GM12878 (cell line): ENCODE measurements at regions not wholly inside any gene's neighbourhood (a gene's known extent, or its start where the extent isn't known, plus 50 kb on each side); places are given as distances from the start of the nearest gene placed in this dataset.

Experiments used
- ATAC-seq: fragments of 200-7000 bp; cut with Tn5 transposase; 3 replicates; pipeline ENCODE4 v1.9.1; 2020; ENCODE audit warnings: mild to moderate bottlenecking, moderate library complexity
- BruUV-seq: library from RNA; stranded (reverse); fragments of 400-500 nt; replicated peaks from 2 replicates; lab custom pipeline; 2021; lab: Mats Ljungman, UMichigan
- CTCF ChIA-PET: fragments of 300-600 bp; sonication (Branson Sonifier 250); formaldehyde crosslinking; extraction: SDS; loops from one replicate; lab custom pipeline; 2021; ENCODE audit warnings: inconsistent platforms; lab: Yijun Ruan, JAX
- POLR2A ChIA-PET: fragments of 350-600 bp; formaldehyde crosslinking; extraction: SDS; loops from one replicate; lab custom pipeline; 2021; ENCODE audit warnings: inconsistent platforms; lab: Charles Lee
- RAD21 ChIA-PET: fragments of 300-600 bp; sonication (Branson Sonifier 250); formaldehyde crosslinking; loops from one replicate; lab custom pipeline; 2023; ENCODE audit warnings: antibody characterized with exemption; ENCODE audit not compliant: unreplicated experiment; lab: Charles Lee
- SMC1A ChIA-PET: fragments of 300-600 bp; sonication (Branson Sonifier 250); formaldehyde crosslinking; loops from one replicate; lab custom pipeline; 2023; ENCODE audit not compliant: unreplicated experiment, uncharacterized antibody; lab: Charles Lee
- DNase-seq: peaks from one replicate; pipeline ENCODE4 v3.0.0-alpha.2; 2011; ENCODE audit warnings: low read depth, low spot score
- FAIRE-seq: peaks from 3 replicates; lab custom pipeline; 2011; peaks lifted over from hg19 to GRCh38; lab: Jason Lieb, UNC
- H2AFZ ChIP-seq: 2 replicates; pipeline ENCODE4 v1.6.0; 2011; ENCODE audit warnings: low read depth, low read length, control low read depth; ENCODE audit not compliant: control insufficient read depth
- H3K27ac ChIP-seq: 2 replicates; pipeline ENCODE4 v1.5.1; 2011; ENCODE audit warnings: control low read depth; ENCODE audit not compliant: control insufficient read depth, insufficient read depth
- H3K27me3 ChIP-seq, 2 experiments: replicated peaks in 1 of 2; 2 replicates each; pipeline versions ENCODE4 v1.6.0 to v1.6.1; 2011; ENCODE audit warnings: low read length in 1 of 2; ENCODE audit not compliant: control insufficient read depth in 2 of 2, insufficient read depth in 2 of 2
- H3K36me3 ChIP-seq, 2 experiments: 2 replicates each; pipeline ENCODE4 v1.5.1; 2011; ENCODE audit warnings: low read length in 1 of 2; ENCODE audit not compliant: control insufficient read depth in 2 of 2, insufficient read depth in 2 of 2
- H3K4me1 ChIP-seq: 2 replicates; pipeline ENCODE4 v1.6.1; 2011; ENCODE audit warnings: mild to moderate bottlenecking, low read length, moderate library complexity, mixed read lengths; ENCODE audit not compliant: control insufficient read depth, insufficient read depth
- H3K4me2 ChIP-seq: 2 replicates; pipeline ENCODE4 v1.6.0; 2011; ENCODE audit warnings: control low read depth; ENCODE audit not compliant: control insufficient read depth, insufficient read depth
- H3K4me3 ChIP-seq: fragments of 200-600 bp; sonication (generic); 2 replicates; pipeline ENCODE4 v1.5.1; 2016
- H3K79me2 ChIP-seq: 2 replicates; pipeline ENCODE4 v1.6.0; 2011; ENCODE audit warnings: low read length; ENCODE audit not compliant: control insufficient read depth, insufficient read depth
- H3K9ac ChIP-seq: 2 replicates; pipeline ENCODE4 v1.8.0; 2011; ENCODE audit warnings: low read length, control low read depth, mixed read lengths; ENCODE audit not compliant: control insufficient read depth, insufficient read depth
- H3K9me3 ChIP-seq: replicated peaks from 3 replicates; pipeline ENCODE4 v1.5.1; 2011; ENCODE audit warnings: mild to moderate bottlenecking, low read length; ENCODE audit not compliant: control insufficient read depth, insufficient read depth
- H4K20me1 ChIP-seq: 2 replicates; pipeline ENCODE4 v1.6.0; 2011; ENCODE audit not compliant: control insufficient read depth, insufficient read depth
- BCL11A ChIP-seq: IDR thresholded peaks from 2 replicates; pipeline ENCODE4 v1.6.1; 2011; ENCODE audit warnings: low read depth, low read length
- CEBPB ChIP-seq, 2 experiments: fragments of 150-350 bp in 1 of 2; IDR thresholded peaks; 2 replicates each; pipeline ENCODE4 v1.6.1; 2012 to 2014; ENCODE audit warnings: low read depth in 2 of 2, low read length in 2 of 2, borderline replicate concordance in 1 of 2, inconsistent platforms in 1 of 2
- EGR1 ChIP-seq, 2 experiments: IDR thresholded peaks; 1 replicate in 1 of 2; 2 replicates in 1 of 2; pipeline ENCODE4 v1.6.1; 2011 to 2012; ENCODE audit warnings: low read depth in 2 of 2, low read length in 2 of 2, borderline replicate concordance in 1 of 2, mild to moderate bottlenecking in 1 of 2, moderate library complexity in 1 of 2
- ETV6 ChIP-seq, 2 experiments: fragments of 450-650 bp in 1 of 2; IDR thresholded peaks in 1 of 2; conservative IDR thresholded peaks in 1 of 2; 2 replicates each; pipeline ENCODE4 v1.6.1; 2014; ENCODE audit warnings: antibody characterized with exemption in 1 of 2, borderline replicate concordance in 1 of 2, low read depth in 1 of 2, mild to moderate bottlenecking in 1 of 2, moderate library complexity in 1 of 2
- EZH2 ChIP-seq: IDR thresholded peaks from 2 replicates; pipeline ENCODE4 v1.6.1; 2012; ENCODE audit warnings: low read depth, mild to moderate bottlenecking, control low read depth, inconsistent platforms, low read length, borderline replicate concordance; ENCODE audit not compliant: control insufficient read depth
- POLR2AphosphoS2 ChIP-seq: IDR thresholded peaks from 2 replicates; pipeline ENCODE4 v1.6.1; 2011; ENCODE audit warnings: low read depth, mild to moderate bottlenecking, low read length, improper control_type of control experiment, moderate library complexity
- RBBP5 ChIP-seq: fragments of 200-600 bp; sonication (generic); conservative IDR thresholded peaks from 2 replicates; pipeline ENCODE4 v1.6.1; 2016
- RCOR1 ChIP-seq: conservative IDR thresholded peaks from 2 replicates; pipeline ENCODE4 v1.6.1; 2012; ENCODE audit warnings: low read depth, low read length, improper control_type of control experiment
- SPI1 ChIP-seq: IDR thresholded peaks from 2 replicates; pipeline ENCODE4 v1.6.1; 2011; ENCODE audit warnings: low read depth, mild to moderate bottlenecking, low read length, moderate library complexity, borderline replicate concordance; ENCODE audit not compliant: insufficient read depth
- SREBF1 ChIP-seq: IDR thresholded peaks from 2 replicates; pipeline ENCODE4 v1.6.1; 2012; ENCODE audit warnings: mild to moderate bottlenecking, low read length
- ZNF207 ChIP-seq: fragments of 450-650 bp; IDR thresholded peaks from 2 replicates; pipeline ENCODE4 v1.6.1; 2014; ENCODE audit warnings: antibody characterized with exemption, mild to moderate bottlenecking, borderline replicate concordance
- ZNF217 ChIP-seq: fragments of 450-650 bp; IDR thresholded peaks from 2 replicates; pipeline ENCODE4 v1.6.1; 2017; ENCODE audit warnings: antibody characterized with exemption, mild to moderate bottlenecking
- WGBS: methylation state at CpG from one replicate; pipeline ENCODE4 v1.1.6; 2016; ENCODE audit warnings: low lambda C conversion rate; ENCODE audit not compliant: insufficient replicate concordance, insufficient coverage; ENCODE audit errors: missing lambda C conversion rate; 5-methylcytosine and 5-hydroxymethylcytosine counted together
- in situ Hi-C: fragments of 300-500 bp; cut with MboI; formaldehyde crosslinking; loops from 9 replicates; pipeline ENCODE4 v1.14.3; 2018; ENCODE audit warnings: mixed read lengths
- intact Hi-C: fragments of 100-400 bp; cut with micrococcal nuclease; formaldehyde crosslinking; loops from one replicate; pipeline ENCODE4 v1.14.2; 2022; ENCODE audit not compliant: unreplicated experiment
- TF ChIP-seq, protein P1 (sequence below): fragments of 450-650 bp; IDR thresholded peaks from 2 replicates; pipeline ENCODE4 v1.6.1; 2016; ENCODE audit warnings: mild to moderate bottlenecking
- TF ChIP-seq, protein P2 (sequence below): IDR thresholded peaks from 2 replicates; pipeline ENCODE4 v1.6.1; 2012; ENCODE audit warnings: low read depth, low read length, improper control_type of control experiment
- TF ChIP-seq, protein P3 (sequence below): fragments of 450-650 bp; conservative IDR thresholded peaks from 2 replicates; pipeline ENCODE4 v1.6.1; 2017; ENCODE audit warnings: mild to moderate bottlenecking, moderate library complexity
- TF ChIP-seq, protein P4 (sequence below): fragments of 450-650 bp; IDR thresholded peaks from 2 replicates; pipeline ENCODE4 v1.6.1; 2017; ENCODE audit warnings: mild to moderate bottlenecking, moderate library complexity

DNA sequence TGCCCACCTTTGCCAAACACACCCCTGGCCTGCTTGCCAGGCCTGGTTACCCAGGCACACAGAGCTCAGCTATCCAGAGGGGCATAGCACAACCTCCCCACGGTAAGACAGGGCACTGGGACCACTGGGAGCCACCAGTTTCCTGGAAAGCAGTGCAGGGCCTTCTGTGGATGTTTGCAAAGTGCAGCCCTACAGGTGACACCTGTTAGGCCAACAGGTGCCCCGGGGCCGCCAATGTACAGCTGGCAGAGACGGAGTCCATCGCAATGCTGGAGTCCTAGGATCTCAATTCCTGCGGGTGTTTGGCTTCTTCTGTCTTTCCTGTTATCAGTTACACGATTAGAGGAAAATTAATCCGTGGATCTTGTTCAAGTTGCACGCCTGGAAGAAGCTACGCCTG, 94.9 kb downstream of the NPTX2 start:
- ChIA-PET CTCF (interaction anchor here (1.5 kb wide), 1 partner anchor 34 kb away, joined by 3 read pairs; no protein-coding TSS in a partner anchor), RAD21 (no interaction called here), POLR2A (no interaction called here), SMC1A (interaction anchor here (0.8 kb wide), 1 partner anchor 674 kb away, joined by 3 read pairs; no protein-coding TSS in a partner anchor)
- ATAC-seq (no peak), DNase-seq (no peak), FAIRE-seq (no peak)
- H3K27me3 ChIP-seq = no peaks in the 10 kb centered on the region
- H3K9ac ChIP-seq = no peak overlapping the region
- intact Hi-C loops (no loop called here), in situ Hi-C loops (no loop called here)
- H3K4me1 ChIP-seq = no peaks in the 10 kb centered on the region
- no peak overlapping the region for H2AFZ ChIP-seq
- H3K9me3 ChIP-seq = no peaks in the 10 kb centered on the region; the same call in 2 of the 3 replicates
- no peaks in the 10 kb centered on the region for H3K79me2 ChIP-seq
- no peak overlapping the region for H3K27ac ChIP-seq
- no peaks in the 10 kb centered on the region for H4K20me1 ChIP-seq
- H3K4me3 ChIP-seq = no peak overlapping the region
- no peaks in the 10 kb centered on the region for H3K36me3 ChIP-seq
- BruUV-seq = no TSS peak
- no peak overlapping the region for H3K4me2 ChIP-seq
- WGBS = 36% methylated on average over 10 of the region's 10 CpGs
- TF ChIP-seq RBBP5 (no peak), RCOR1 (no peak), BCL11A (no peak), POLR2AphosphoS2 (no peak), CEBPB (IDR thresholded peaks at IDR 0.05; ENCODE audit: borderline replicate concordance in 1 of 2, low read depth in 2 of 2, low read length in 2 of 2) (no peak), ZNF207 (no peak), ZNF217 (no peak), SPI1 (no peak), EGR1 (IDR thresholded peaks at IDR 0.05; ENCODE audit: borderline replicate concordance in 1 of 2, low read depth in 2 of 2, low read length in 2 of 2) (no peak), ETV6 (conservative IDR thresholded peaks at IDR 0.05 in 1 of 2, IDR thresholded peaks at IDR 0.05 in 1 of 2; ENCODE audit: borderline replicate concordance in 1 of 2, low read depth in 1 of 2) (no peak), EZH2 (no peak), SREBF1 (no peak)
- TF ChIP-seq, protein P1, sequence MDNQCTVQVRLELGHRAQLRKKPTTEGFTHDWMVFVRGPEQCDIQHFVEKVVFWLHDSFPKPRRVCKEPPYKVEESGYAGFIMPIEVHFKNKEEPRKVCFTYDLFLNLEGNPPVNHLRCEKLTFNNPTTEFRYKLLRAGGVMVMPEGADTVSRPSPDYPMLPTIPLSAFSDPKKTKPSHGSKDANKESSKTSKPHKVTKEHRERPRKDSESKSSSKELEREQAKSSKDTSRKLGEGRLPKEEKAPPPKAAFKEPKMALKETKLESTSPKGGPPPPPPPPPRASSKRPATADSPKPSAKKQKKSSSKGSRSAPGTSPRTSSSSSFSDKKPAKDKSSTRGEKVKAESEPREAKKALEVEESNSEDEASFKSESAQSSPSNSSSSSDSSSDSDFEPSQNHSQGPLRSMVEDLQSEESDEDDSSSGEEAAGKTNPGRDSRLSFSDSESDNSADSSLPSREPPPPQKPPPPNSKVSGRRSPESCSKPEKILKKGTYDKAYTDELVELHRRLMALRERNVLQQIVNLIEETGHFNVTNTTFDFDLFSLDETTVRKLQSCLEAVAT = no peak
- TF ChIP-seq, protein P2, sequence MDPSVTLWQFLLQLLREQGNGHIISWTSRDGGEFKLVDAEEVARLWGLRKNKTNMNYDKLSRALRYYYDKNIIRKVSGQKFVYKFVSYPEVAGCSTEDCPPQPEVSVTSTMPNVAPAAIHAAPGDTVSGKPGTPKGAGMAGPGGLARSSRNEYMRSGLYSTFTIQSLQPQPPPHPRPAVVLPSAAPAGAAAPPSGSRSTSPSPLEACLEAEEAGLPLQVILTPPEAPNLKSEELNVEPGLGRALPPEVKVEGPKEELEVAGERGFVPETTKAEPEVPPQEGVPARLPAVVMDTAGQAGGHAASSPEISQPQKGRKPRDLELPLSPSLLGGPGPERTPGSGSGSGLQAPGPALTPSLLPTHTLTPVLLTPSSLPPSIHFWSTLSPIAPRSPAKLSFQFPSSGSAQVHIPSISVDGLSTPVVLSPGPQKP = no peak
- TF ChIP-seq, protein P3, sequence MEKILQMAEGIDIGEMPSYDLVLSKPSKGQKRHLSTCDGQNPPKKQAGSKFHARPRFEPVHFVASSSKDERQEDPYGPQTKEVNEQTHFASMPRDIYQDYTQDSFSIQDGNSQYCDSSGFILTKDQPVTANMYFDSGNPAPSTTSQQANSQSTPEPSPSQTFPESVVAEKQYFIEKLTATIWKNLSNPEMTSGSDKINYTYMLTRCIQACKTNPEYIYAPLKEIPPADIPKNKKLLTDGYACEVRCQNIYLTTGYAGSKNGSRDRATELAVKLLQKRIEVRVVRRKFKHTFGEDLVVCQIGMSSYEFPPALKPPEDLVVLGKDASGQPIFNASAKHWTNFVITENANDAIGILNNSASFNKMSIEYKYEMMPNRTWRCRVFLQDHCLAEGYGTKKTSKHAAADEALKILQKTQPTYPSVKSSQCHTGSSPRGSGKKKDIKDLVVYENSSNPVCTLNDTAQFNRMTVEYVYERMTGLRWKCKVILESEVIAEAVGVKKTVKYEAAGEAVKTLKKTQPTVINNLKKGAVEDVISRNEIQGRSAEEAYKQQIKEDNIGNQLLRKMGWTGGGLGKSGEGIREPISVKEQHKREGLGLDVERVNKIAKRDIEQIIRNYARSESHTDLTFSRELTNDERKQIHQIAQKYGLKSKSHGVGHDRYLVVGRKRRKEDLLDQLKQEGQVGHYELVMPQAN = no peak
- TF ChIP-seq, protein P4, sequence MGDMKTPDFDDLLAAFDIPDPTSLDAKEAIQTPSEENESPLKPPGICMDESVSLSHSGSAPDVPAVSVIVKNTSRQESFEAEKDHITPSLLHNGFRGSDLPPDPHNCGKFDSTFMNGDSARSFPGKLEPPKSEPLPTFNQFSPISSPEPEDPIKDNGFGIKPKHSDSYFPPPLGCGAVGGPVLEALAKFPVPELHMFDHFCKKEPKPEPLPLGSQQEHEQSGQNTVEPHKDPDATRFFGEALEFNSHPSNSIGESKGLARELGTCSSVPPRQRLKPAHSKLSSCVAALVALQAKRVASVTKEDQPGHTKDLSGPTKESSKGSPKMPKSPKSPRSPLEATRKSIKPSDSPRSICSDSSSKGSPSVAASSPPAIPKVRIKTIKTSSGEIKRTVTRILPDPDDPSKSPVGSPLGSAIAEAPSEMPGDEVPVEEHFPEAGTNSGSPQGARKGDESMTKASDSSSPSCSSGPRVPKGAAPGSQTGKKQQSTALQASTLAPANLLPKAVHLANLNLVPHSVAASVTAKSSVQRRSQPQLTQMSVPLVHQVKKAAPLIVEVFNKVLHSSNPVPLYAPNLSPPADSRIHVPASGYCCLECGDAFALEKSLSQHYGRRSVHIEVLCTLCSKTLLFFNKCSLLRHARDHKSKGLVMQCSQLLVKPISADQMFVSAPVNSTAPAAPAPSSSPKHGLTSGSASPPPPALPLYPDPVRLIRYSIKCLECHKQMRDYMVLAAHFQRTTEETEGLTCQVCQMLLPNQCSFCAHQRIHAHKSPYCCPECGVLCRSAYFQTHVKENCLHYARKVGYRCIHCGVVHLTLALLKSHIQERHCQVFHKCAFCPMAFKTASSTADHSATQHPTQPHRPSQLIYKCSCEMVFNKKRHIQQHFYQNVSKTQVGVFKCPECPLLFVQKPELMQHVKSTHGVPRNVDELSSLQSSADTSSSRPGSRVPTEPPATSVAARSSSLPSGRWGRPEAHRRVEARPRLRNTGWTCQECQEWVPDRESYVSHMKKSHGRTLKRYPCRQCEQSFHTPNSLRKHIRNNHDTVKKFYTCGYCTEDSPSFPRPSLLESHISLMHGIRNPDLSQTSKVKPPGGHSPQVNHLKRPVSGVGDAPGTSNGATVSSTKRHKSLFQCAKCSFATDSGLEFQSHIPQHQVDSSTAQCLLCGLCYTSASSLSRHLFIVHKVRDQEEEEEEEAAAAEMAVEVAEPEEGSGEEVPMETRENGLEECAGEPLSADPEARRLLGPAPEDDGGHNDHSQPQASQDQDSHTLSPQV = no peak
